T follicular helper cell (primary cell): ENCODE measurements at regions not wholly inside any gene's neighbourhood (a gene's known extent, or its start where the extent isn't known, plus 50 kb on each side); places are given as distances from the start of the nearest gene placed in this dataset.

Source experiments
- DNase-seq: peaks from one replicate; pipeline ENCODE4 v3.0.0-alpha.2; 2020; ENCODE audit warnings: low read depth

DNA sequence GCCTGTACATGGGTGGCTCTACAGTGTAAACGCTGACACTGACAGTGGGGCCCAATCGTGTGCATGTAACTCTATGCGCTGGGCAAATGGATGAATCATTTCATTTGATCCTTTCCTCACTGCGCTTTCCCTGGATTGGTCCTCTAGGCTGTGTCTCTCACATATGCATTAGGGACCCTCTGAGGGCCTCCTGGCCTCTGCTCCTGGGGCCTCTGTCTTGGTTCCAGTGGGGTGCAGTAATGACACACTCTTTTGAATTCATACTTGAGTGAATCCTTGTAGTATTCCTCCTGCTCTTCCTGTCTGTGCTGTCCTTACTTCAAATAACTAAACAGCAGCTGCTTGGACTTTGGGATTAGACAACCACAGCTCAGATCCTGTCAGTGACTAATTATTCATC lies 176.5 kb upstream of the ADO start:
- no peak for DNase-seq

GRCh38 chr10:62631241-62631640 lies 173.3 kb upstream of the ADO start:
- DNase-seq: no peak

DNA sequence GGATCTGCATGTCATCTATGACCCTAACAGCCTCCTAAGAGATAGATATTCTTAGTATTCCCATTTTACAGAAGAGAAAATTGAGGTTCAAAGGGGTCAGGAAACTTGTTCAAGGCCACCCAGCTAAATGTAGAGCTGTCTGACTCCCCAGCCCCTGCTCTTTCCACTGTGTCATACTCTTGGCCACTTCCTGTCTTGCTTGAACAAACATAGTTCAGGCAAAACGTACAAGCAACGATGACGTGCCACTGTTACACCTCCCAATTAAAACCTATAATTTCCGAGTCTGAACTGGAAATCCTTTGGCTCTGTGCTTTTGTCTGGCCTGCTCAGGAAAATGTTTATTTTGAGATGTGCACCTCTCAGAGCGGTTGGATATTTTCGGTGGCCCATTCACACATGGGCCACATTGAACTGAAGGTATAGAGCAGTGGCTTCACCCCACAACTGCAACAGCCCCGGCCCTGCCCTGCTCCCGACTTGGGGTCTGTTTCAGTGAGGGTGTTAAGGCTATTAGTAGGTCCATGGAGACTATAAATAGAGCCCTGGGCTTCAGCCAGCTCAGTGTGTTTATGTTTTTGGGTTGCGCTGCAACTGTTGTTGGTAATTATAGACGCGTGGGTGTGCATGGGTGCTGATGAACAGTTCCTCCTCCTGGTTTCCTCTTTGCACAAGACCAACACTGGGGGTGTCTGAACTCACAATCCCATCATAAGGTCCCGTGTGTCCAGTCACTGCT lies 172.3 kb upstream of the ADO start:
- DNase-seq: peak; percentile 49

DNA sequence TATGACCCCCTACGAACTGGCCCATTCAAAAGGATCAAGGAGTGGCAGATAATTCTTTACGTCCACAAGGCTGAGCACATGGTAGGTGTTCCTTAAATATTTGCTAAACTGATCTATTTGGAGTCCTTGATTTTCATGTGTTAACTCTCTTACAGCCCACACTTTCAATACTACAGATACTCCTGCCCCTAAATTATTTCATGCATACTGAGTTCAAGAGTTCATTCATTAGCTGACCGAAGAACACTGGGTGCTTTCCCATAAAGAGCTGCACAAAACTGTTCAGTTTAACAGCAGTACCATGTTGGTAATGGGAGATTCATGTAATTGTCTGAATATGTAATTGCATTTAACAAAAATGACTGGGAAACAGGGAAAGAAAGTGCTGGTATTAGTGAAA lies 170.5 kb upstream of the ADO start:
- DNase-seq: no peak

GRCh38 chr10:62634576-62634975 lies 169.9 kb upstream of the ADO start:
- no peak for DNase-seq

GRCh38 chr10:62635127-62635526 lies 169.4 kb upstream of the ADO start:
- DNase-seq: no peak

DNA sequence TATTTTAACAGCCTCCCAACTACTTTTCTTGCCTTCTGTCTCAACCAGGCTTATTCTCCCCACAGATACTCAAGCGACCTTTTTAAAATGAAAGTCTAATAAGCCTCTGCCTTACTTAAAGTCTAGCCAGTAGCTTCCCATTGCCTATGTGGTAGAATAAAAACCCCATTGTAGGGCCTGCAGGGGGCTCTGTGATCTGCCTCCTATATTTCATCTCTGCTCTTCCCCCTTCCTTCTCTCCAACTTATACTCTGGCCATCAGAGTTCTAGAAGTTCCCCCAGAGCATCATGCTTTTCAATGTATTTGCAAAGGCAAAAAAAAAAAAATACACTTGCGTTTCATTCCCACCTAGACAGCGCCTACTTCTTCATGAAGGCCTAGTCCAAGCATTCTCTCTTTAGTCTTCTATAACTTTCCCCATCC lies 167.7 kb upstream of the ADO start:
- no peak for DNase-seq

- DNase-seq: peak; percentile 40
Observed at GRCh38 chr10:62637249-62638061, 167.1 kb upstream of the ADO start.

DNA sequence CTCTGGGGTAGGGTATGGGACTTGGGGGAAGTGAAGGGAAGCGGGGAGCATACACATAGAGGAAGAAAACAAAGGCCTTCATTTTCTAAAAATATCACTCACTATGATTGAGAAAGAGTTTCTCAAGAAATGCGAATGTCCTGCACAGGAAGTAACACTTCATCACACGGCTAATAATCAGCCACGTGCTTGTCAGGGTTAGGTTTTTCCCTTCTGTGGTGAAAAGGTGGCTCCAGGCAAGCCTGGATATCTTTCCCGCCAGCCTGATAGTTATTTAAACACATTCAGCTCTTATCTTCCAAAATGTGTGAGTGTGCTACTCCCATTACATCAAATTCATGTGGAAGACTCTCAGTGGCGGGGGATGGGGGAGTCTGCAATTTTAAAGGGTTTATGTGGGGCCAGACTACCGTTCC lies 166.4 kb upstream of the ADO start:
- no peak for DNase-seq

DNA sequence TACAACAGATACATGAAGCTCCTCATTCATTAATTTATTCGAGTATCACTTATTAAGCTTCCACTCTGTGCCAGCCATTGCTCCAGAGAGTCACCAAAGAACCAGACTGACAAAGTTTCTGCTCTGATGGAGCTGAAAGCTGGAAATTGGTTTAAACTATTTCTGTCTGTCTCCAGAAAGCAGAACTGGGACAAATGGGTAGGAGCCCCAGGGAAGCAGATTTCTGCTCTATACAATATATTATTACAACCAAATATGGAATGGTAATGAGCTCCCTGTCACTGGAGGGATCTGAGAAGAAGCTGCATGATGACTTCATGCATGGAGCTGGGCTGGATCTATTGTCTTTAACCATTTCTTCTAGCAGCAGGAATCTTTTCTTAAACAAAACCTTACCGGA lies 165.4 kb upstream of the ADO start:
- DNase-seq: no peak

- DNase-seq: no peak
Observed at GRCh38 chr10:62640411-62640810, 164.1 kb upstream of the ADO start.

DNA sequence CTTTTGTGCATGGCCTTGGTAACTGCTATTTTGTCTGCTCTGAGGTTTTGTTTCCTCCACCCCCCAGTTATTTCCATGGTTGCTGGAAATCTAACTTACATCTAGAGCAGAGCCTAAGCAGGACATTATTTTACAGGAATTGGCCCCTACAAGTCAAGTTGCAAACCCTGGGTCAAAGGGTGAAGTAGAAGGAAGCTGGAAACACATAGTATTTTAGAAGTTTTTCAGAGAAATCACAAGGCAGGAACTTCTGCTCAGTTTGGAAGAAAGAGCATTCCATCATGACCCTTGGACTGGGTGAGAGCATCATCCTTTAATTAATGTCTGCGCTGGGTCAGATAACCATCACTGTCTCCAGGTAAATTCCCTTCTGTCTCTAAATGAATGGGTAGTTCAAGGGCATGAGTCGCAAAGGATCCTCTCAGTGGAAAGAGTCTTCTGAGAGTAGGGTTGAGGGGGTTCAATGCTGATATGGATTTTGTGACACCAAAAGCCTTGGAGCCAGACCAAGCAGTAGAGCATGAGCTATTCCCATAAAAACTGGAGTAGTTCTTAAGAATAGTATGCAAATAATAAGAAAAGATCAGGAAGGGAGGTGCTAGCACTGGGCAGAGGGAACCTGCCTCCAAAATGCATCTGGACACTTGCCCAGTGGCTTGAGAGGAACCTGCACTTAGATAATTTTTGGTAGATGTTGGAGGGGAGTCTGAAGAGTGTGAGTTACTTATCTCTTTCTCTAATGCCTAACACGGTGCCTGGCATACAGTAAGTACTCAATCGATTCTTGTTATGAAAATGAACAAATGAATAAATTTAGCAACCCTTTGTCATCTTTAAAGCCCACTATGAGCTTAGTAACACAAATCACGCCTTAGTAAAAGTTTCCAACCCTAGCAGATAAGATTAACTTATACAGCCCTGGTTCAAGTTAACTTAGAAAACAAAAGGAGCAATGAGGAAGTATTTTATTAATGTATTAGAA lies 160.6 kb upstream of the ADO start:
- DNase-seq: no peak

- no peak for DNase-seq
Observed at GRCh38 chr10:62647375-62648092, 157.0 kb upstream of the ADO start.

DNA sequence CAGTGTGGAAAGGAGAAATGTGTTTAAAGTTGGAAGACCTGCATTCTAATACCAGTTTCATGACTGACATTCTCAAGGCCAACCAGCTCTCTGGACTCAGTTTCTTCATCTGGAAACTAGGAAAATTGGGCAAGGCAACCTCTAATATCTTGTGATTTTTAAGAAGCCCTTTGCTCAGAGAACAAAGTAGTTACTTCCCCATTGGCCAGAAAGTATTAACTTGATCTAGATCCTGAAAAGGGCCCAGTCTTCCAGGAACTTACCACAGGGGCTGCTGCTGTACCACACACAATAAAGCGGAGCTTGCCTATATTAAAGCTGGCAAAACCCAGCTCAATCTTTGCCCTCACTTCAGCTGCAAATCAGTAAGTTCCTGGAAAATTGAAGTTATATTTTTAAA lies 155.6 kb upstream of the ADO start:
- no peak for DNase-seq

- no peak for DNase-seq
Observed at GRCh38 chr10:62650411-62650810, 154.1 kb upstream of the ADO start.

DNA sequence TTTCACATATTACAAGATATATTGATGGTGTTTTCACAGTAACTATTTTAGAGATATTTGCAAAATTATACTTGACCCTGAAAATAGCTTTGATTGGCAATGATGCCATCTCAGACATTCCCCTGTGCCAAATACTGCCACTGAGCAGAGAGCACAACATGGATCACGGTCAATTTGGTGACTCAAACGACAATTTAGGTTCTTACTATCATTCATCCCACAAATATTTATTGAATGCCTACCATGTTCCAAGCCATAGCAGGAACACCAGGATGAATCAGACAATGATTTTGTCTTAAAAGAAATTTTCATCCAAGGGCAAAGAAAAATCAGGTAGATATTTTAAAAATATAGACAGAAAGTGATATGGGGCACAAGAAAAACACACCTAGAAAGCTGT lies 153.2 kb upstream of the ADO start:
- no peak for DNase-seq

GRCh38 chr10:62652114-62652513 lies 152.4 kb upstream of the ADO start:
- DNase-seq: no peak

- DNase-seq: no peak
Observed at GRCh38 chr10:62652564-62652963, 152.0 kb upstream of the ADO start.

DNA sequence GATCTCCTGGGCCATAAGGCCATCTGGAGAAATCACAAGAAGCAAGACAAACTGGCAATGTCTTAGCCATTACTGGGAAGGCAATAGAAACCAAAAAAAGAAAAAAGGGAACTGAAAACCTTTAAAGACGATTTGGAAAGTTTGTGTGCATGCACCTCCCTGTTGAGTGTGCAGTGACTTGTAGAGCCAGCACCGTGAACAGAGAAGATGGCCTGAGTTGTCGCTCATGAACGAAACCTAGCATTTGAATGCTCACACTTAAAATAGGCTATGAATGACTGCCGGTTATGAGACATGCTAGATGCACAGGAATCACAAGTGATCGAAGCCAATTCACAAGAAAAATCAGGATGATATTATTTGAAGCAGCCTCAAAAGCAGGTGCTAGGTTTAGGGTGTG lies 151.3 kb upstream of the ADO start:
- no peak for DNase-seq

DNA sequence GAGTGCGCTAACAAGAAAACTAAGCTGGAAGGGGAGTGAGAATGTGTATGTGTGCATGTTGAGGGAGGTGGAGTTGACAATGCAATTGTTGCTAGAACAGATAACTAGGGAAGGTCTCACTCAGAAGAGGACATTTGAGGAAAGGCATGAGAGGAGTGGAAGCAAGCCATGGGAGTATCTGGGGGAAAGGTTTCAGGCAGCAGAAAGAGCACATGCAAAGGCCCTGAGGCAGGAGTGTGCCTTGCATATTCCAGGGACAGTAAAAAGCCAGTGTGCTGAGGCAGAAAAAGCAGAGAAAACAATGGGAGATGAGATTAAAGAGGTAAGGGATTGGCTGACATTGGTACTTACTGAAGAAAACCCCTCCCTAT lies 149.6 kb upstream of the ADO start:
- DNase-seq: no peak

- DNase-seq: no peak
Observed at GRCh38 chr10:62655337-62655994, 149.1 kb upstream of the ADO start.
